Keratinocyte (primary cell): ENCODE measurements at regions not wholly inside any gene's neighbourhood (a gene's known extent, or its start where the extent isn't known, plus 50 kb on each side); places are given as distances from the start of the nearest gene placed in this dataset.

ENCODE experiments used
- EZH2 ChIP-seq: IDR thresholded peaks from one replicate; pipeline ENCODE4 v1.6.1; 2012; ENCODE audit warnings: inconsistent platforms, mild to moderate bottlenecking, low read length, moderate library complexity
- TF ChIP-seq, protein P1 (sequence below), 3 experiments: IDR thresholded peaks in 1 of 3; conservative IDR thresholded peaks in 1 of 3; optimal IDR thresholded peaks in 1 of 3; 2 replicates in 2 of 3; 3 replicates in 1 of 3; pipeline versions ENCODE3 to v1.5.1; 2011; ENCODE audit warnings: low read length in 3 of 3, mild to moderate bottlenecking in 3 of 3, moderate library complexity in 2 of 3, control low read depth in 1 of 3, inconsistent platforms in 1 of 3; ENCODE audit not compliant: insufficient read depth in 2 of 3; ENCODE audit errors: extremely low read depth in 1 of 3

DNA sequence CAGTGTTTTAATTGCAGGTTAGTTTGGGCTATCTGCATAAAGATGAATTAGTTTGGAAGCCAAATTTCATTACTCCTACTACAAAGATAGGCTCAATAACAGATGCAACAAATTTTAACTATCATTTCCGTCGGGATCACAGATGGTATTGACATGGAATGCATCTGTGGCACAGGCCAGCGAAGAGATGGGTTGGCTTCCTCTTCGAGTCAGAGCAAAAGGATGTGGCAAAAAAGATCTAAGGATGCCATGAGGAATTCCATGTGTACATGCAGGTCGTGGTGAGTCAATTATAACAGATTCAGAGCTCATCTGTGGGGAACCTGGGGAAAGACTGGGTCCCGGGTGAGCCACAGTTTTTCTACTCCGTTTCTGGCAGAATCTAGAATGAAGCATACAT is 83.0 kb upstream of the CITED2 start:
- TF ChIP-seq, protein P1, sequence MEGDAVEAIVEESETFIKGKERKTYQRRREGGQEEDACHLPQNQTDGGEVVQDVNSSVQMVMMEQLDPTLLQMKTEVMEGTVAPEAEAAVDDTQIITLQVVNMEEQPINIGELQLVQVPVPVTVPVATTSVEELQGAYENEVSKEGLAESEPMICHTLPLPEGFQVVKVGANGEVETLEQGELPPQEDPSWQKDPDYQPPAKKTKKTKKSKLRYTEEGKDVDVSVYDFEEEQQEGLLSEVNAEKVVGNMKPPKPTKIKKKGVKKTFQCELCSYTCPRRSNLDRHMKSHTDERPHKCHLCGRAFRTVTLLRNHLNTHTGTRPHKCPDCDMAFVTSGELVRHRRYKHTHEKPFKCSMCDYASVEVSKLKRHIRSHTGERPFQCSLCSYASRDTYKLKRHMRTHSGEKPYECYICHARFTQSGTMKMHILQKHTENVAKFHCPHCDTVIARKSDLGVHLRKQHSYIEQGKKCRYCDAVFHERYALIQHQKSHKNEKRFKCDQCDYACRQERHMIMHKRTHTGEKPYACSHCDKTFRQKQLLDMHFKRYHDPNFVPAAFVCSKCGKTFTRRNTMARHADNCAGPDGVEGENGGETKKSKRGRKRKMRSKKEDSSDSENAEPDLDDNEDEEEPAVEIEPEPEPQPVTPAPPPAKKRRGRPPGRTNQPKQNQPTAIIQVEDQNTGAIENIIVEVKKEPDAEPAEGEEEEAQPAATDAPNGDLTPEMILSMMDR (optimal IDR thresholded peaks at IDR 0.05 in 1 of 3, IDR thresholded peaks at IDR 0.05 in 1 of 3, conservative IDR thresholded peaks at IDR 0.05 in 1 of 3; ENCODE audit: extremely low read depth in 1 of 3, insufficient read depth in 2 of 3, low read length in 3 of 3): no peak
- TF ChIP-seq EZH2: no peak
